NCI-H510A treated with DMSO at 0.1 percent for 48 hours (cell line): ENCODE measurements at regions not wholly inside any gene's neighbourhood (a gene's known extent, or its start where the extent isn't known, plus 50 kb on each side); places are given as distances from the start of the nearest gene placed in this dataset.

ENCODE experiments used
- DNase-seq: peaks from one replicate; lab custom pipeline; 2025; lab: John Stamatoyannopoulos, UW

DNA sequence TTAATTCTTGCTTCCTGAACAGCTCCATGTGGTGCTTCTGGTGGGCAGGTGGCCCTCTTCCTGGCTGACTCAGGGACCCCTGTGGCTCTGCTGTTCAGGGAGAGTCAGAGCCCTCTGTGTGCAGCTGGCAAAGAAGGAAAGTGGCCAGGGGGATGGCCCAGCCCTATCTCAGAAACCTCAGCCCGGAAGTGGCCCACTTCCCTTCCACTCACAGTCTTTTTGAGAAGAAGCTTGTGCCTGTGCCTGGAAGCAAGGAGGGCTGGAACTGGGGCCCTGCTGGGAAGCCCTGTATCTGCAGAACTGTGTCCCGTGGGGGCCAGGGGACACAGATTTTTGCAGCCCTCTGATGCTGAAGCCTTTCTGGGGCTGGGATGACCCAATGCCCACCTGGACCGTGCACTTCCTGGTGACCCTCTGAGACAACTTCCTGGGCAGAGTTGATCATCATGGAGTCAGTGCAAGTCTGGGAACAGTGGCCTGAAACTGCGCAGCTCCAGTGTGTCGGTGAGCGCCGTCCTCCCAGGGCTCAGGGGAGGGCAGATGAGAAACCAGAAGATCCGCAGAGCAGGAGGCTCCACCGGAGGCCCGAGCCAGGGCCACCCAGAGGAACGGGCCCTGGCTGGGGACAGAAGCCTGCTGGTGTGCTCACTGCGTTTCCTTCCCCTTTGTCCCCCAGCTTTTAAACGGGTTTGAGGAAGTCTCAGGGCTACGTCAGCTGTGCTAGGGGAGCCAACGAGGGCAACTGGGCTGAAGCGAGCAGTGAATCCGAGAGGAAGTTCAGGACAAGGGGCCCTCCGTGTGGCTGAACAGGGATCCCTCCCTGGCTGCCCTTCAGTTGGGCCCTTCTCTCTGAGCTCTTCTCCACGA is 217.4 kb upstream of the RTL1 start:
- no peak for DNase-seq

DNA sequence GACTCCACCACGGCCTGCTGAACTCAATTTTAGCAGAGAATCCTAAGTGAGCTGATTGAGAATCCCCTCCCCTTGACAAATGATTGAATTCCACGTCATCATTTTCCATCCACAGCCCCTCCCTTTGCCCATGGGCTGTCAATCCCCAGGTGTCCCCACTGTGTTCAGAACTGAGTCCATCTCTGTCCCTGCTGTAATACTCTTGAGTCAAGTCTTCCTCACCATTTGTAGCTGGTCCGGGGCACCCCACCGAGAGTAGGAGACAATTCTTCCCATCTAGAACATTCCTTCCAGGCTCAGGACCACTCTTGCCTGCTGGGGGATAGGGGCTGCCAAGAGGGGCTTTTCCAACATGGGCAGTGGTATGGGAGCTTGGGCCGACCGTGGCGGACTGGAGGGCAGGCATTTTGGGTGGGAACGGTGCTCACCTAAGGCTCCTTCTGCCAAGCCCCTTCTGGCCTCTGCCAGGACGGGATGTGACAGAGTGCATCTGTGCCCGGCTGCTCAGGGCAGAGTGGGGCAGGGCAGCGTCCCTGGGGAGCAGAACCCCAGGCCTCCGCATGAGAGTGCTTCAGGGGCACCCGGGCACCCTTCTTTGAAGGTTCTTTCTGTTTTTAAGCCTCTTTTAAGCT is 218.1 kb upstream of the RTL1 start:
- no peak for DNase-seq

DNA sequence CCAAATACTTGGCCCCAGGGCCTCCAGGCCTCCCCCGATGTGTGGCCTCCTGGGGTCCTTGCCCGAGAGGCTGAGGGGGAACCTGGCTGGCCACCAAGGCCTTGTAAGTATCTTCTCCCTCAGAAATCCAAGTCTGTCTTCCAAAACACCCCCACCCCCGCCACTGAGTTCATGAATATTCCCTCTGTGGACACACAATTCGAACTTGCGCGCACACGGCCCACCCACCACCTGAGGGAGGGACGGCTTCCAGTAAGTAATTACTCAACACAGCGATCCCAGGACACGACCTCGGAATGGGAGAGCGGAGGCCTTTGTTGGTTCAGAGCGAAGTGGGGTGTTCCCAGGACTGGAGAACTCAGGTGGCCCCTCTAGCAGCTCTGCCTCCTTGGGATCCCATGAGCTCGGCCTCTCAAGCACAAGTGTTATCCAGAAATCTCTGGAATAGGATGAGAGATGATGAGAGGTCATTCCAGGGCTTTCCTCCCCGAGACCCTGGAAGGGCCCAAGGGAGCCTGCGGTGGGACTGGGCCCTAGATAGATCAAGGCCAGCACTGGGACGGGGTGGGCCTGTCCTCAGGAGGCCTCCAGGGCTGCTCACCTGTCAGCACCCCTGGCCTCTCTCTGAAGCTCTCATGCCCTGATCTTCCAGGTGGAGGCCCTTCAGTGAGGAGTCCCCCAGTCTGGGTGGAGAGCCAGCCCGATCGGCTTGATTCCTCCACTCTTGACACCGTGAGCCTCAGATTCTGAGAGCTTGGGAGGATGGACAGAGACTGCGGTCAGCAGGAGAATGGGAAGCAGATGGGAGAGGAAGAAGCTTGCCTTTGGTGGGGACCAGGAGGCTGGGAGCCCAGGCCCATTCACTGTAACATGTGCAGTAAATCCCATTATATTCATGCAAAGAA is 219.0 kb upstream of the RTL1 start:
- no peak for DNase-seq

DNA sequence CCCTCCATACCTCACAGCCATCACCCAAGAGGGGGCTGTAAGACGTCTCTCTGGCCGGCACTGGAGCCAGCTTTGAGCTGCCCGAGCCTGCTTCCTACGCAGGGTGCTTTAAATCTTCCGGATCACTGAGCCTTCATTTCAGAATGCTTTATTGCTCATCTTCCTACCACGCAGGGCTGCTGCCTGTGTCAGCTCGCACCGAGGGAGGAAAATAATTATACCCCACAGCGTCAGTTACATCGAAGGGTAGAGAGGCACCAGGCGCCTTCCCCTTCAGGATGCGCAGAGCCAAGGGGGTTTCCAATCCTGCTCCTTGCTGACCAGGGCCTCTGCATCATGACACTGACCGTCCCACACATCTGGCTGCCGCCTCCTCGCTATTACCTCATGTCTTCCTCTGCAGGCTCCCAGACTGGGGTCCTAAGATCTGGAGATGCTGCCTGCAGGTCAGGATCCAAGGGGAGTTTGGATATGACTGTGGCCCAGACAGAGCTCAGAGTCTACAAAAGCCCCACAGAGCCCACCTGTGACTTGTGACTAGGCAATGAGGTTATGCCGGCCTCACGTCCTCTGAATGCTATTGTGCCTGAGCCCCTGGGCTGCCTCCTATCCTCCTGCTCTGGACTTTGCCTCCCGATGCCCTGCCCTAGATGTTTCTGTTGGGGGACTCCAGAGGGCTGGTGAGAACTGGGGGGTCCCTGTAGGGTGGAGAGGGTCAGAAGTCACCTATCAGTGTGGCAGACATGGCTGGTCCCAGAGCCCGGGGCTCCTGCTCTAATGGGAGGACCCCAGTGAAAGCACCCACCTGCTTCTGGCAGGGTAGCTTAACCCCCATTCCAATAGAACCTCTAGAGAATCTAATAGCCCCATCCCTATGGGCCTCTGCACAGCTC is 220.3 kb upstream of the RTL1 start:
- DNase-seq, result no peak

DNA sequence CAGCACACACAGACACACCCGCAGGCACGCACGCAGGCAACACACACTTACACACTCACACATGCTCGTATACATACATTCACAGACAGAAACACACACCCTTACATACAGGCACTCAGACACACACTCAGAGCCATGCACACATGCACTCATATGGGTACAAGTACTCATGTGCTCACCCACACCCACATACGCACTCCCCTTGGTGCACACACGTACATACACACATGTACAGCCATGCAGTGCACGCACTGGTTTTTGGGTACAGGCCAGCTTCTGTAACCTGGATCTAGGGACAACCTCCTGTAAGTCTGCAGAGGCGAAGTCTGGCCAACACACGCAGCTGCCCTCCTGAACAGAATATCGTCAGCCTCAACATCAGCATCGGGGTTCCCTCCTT is 221.3 kb upstream of the RTL1 start:
- no peak for DNase-seq

DNA sequence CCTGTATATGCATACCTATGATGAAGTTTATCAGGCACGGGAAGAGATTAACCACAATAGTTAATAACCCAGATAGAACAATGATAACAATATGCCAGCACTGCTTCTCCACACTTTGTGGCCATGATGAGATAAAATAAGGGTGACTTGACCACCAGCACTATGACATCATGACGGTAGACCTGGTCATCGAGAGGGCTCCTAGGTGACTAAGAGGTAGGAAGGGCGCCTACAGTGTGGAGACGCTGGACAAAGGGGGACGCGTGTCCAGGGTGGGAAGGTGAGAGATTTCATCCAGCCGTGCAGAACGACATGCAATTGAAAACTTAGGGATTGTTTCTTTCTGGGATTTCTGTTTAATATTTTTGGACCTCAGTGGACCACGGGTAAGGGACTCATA is 221.8 kb upstream of the RTL1 start:
- no peak for DNase-seq

DNA sequence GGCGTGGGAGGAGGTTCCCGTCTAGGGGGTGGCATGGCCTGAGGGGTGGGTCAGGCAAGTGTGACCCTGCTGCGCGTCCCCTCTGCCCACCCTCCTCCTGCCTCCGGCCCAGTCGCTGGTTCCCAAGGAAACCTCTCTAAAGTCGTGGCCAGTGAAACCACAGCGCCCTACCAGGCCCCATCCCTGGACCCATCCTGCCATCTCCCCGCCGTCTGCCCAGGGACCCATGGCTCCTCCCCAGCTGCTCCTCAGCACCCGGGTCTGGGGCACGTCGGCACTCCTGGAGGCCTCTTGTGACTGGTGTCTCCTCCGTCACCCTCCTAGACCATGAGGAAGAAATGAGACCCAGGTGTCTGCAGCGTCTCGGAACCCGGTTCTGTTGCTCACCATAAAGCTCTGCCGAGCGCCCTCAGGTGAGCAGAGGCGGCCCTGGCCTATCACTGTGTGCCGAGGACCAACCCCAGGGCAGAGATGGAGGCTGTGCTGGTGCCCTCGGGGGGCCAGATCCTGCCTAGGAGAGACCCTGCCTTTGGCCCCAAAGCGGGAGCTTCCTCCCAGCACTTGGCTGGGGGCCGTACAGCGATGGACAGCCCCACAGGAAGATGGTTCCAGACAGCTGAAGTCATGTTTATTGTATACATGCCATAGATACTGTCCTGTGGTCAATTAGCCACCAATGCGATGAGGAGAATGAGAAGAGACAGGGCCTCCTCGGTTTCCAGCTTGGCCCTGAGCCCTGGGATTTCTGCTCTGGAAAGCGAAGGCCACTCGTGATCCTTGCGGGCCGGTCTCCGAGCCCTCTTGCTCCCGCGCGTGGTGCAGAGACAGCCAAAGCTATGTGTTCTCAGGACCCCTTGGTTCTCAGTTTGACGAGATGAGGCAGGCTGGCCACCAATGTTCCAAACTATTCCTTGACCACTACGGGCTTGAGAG is 222.5 kb upstream of the RTL1 start:
- DNase-seq, result no peak

DNA sequence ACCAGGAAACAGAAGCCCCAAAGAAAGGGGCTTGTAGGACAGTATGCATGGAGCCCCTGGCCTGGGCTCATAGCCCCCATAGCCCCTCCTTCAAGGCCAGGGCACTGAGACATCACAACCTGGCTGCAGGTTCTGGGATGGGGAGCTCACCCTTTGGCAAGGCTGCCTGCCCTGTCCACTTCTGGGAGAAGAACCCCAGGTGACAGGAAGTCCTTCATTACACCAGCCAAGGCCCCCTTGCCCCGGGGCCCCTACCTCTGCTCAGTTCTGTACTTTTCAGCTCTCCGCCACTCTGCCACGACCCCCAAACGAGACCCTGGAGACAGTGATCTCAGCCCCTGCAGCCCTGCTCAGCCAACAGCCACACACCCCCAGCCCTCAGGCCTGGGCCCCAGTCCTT is 223.2 kb upstream of the RTL1 start:
- DNase-seq, result no peak

DNA sequence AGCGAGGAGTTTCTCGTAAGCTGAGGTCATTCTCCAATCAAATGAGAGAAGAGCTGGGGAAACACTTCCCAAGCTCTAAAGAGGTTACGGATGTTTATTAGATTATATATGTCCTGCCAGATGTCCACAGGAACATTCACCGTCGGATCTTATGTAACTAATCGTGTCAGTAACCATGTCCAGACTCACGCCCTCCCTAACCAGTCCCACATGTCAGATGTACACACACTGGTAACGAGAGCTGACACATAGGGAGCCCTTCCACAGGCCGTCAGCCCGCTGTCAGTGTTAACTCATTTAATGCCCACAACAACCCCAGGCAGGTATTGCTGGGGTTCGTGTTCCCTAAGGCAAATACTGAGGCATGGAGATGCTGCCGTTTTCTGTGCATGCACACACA is 223.7 kb upstream of the RTL1 start:
- no peak for DNase-seq

DNA sequence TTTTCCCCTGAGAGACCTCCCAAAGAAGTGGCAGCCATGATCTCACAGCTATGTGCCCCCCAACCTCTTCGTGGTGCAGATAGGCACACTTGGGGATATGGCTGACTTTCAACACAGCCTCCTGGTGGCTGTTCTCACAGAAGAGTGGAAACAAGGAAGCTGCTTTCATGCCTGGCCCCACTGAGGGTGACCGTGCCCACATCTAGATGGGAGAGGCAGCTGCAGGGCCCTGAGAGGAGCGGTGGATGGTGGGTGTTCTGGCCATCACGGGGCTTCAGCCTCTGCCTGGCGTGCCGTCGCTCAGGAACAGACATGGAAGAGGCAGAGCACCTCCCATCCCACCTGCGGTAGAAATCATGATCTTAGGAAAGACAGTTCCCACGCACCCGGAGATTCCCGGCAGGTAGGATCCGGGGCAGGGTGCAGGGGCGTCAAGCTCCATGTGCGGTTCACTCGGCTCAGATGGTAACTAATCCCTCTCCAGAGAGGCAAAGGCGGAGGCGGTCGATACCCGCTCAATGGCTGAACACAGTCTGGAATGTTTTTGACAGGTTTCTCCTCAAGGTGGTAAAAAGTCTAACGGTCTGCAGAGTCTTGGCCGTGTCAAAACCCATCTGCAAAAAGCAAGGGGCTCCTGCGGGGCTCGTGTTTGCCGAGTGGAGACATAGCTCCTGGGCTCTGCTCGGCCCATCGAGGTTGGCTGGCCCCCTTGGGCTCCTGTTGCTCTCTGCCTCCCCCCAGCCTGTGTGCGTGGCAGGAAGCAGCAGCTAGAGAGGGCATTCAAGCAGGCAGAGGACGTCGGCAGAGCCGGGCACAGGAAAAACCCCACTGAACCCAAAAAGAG is 225.2 kb upstream of the RTL1 start:
- no peak for DNase-seq

DNA sequence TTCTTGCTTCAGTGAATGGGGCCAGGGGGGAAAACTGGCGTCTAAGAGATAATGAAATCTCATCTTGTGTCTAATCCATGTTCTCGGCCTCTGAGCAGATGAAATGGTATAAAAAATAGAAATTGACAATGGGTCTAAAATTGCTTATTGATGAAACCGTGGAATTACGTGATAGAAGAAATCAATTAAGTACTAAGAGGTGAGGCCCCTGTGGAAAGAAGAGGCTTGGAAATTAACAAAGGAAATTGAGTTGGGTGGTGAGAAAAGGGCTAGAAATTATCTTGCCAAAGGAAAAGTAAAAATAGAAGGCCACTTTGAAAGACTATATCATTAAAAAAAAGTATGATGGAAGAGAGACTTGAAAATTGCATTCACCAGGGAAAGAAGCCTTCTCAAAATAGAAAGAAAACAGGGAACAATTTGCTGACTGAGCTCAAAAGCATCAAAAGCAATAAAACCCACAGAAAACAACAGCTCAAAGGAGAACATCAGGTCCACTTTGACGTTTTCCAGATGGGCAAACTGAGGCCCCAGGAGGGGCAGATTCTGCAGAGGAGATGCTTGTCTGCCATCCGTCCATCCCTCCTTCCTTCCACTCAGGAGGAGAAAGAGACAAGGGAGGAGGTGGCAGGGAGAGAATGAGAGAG is 226.1 kb upstream of the RTL1 start:
- no peak for DNase-seq

DNA sequence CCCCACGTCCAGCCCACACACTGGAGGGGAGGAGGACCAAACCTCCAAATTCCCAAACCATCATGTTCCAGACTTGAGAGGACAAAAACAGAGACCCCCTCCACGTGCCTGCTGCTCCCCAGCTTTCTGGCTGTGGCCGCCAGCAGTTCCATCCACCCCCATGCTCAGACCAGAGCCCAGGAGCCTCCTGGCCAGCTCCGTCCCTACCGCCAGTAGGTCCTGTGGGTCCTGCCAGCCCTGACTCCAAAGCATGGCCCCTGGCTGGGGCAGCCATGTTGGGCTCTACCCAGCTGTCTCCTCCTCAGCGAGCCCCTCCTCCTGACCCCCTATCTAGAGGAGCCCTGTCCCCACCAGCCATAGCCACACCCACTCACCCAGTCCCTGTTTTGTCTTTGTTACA is 227.3 kb upstream of the RTL1 start:
- DNase-seq, result no peak

DNA sequence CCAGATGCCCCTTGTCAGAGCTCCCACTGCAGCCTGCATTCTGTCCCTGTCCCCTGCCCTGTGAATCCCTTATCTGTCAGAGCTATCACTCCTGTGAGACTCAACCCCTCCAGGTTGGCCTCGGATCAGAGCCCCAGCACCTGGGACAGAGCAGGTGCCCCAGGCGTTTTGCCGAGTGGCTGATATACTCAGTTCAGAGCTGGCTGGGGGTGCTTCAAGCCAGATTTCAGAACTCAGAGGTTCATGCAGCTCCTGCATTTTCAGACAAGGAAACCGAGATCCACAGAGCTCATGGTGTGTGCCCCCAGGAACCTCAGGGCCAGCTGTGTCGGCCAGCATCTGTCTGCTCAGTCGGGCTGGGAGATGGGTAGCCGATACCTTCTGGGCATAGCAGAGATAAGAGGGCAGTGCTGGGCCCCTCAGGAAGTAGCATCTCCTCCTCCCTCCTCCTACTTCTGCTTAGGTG is 228.0 kb upstream of the RTL1 start:
- no peak for DNase-seq

DNA sequence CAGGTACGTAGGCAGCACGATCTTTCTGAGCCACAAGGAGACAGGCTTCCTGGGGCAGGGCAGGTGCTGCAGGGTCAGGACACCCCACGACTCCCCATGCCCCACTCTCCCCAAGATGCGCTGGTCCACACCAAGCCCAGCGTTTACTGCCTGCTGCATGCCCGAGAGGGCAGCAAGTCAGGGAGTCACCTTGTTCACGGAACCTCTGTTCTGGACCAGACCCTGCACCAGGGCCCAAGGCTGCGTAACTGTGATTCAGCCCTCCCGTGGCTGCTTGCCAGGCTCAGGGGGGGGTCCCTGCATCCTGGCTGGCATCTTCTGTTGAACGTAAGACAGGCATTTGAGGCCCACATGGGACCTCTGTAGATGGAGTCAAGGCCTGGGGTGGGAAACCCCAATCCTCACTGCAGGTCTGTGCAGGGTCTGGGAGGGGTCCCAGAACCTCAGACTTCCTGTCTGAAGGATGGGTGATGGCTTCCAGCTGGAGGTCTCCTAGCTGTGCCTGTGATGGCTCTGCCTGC is 228.6 kb upstream of the RTL1 start:
- no peak for DNase-seq

DNA sequence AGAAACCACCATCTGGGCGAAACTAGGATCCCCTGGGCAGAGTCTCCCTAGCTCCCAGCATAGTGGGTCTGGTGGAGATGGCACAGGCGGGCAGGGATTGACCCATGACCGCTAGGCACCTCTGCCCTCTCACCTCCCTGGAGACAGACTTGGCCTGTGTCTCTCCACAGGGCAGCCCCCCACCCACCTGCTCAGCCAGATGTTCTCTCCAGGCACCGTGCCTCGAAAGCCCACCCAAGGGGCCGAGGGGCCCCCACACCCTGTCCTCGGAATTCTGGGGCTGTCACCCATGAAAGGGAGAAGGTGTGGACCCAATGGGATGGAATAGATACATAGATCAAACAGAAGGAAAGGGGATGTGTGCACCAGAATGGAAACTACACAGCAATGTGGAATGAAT is 229.1 kb upstream of the RTL1 start:
- DNase-seq, result no peak

DNA sequence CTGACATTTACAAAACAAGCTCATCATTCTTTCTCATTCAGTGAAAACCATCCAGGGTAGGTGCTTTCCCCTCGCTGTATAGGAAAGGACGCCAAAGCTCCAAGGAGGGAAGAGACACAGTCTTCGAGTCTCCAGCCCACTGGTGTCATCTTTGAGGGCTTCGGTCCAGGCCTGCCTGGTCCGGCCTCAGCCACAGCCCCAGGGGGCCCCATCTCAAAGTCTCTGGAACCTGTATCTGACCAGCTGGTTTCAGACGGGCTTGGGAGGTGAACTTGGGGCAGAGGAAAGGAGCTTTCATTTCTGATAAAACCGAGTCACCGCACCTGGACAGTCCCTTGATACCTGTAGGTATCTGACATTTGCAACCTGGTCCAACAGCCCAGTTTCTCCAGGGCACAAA is 229.5 kb upstream of the RTL1 start:
- DNase-seq, result no peak

DNA sequence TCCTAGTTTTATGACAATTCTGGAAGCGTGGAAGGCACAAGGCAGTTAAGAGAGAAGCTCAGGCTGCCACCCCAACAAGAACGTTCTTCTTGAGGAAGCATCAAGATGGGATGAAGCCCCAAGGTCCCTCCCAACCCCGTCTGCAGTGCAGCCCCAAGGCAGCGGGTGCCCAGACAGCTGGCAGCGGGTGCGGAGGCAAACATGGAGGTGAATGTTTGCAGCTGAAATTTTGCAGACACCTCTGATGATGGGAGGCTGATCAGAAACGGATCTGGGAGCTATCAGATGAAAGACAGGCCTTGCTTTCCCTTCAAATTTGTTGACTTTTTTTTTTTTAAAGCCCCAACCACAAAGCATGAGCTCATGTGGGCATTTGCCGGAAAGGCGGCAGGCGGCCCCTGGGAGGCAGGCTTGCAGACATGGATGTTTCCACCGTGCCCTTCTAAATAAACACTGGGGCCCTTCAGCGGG is 230.7 kb upstream of the RTL1 start:
- DNase-seq, result no peak

DNA sequence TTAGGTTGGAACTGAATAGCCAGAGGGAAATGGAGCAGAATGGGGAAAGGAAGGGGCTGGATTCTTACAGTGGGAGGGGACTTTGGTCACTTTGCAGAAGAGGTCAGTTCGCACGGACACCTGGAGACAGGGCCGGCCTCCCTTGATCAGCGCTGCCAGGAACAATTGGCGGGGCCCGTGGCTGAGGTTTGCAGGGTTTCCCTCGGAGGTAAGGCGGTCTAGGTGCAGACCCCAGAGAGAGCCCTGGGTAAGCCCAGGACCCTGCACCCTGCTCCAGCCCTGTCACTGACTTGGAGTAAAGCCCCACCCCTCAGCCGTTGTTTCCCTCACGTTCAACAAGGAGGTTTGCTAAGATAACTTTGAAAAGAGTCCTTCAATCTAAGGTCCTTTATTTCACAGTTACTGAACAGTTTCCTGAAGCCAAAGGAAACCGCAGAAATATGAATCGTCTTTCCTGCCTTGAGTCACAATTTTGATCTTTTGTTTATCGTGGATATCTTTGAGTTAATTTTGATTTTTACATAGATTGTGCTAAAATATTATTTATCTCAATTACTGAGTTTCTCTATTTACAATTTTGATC is 231.4 kb upstream of the RTL1 start:
- no peak for DNase-seq
